H1 (cell line): ENCODE measurements at regions not wholly inside any gene's neighbourhood (a gene's known extent, or its start where the extent isn't known, plus 50 kb on each side); places are given as distances from the start of the nearest gene placed in this dataset.

Source experiments
- CTCF ChIA-PET: fragments of 300-600 bp; sonication (Branson Sonifier 250); formaldehyde crosslinking; loops from one replicate; lab custom pipeline; 2021; ENCODE audit not compliant: partially characterized antibody; lab: Charles Lee
- POLR2A ChIA-PET: fragments of 300-600 bp; sonication (Branson Sonifier 250); formaldehyde crosslinking; loops from one replicate; lab custom pipeline; 2021; ENCODE audit warnings: inconsistent platforms; ENCODE audit not compliant: partially characterized antibody; lab: Charles Lee
- DNase-seq, 2 experiments: peaks; one replicate each; pipeline versions ENCODE4 v3.0.0 to v3.0.0-alpha.2; 2010 to 2022; ENCODE audit warnings: low spot score in 2 of 2, low read depth in 1 of 2, mixed read lengths in 1 of 2
- FAIRE-seq: peaks from 2 replicates; lab custom pipeline; 2011; peaks lifted over from hg19 to GRCh38; lab: Jason Lieb, UNC
- H2AFZ ChIP-seq: 2 replicates; pipeline ENCODE4 v1.8.1; 2012; ENCODE audit warnings: low read length, inconsistent platforms
- H2AK5ac ChIP-seq: 2 replicates; pipeline ENCODE4 v1.6.1; 2013; ENCODE audit warnings: low read depth, low read length
- H2BK120ac ChIP-seq: replicated peaks from 2 replicates; pipeline ENCODE3; 2013; ENCODE audit warnings: low read depth, low read length, inconsistent platforms
- H2BK12ac ChIP-seq: 2 replicates; pipeline ENCODE4 v1.6.1; 2013; ENCODE audit warnings: low read depth, low read length
- H2BK15ac ChIP-seq: 2 replicates; pipeline ENCODE4 v1.6.1; 2013; ENCODE audit warnings: low read length
- H2BK20ac ChIP-seq: 2 replicates; pipeline ENCODE4 v1.6.1; 2013; ENCODE audit warnings: low read length
- H2BK5ac ChIP-seq: 2 replicates; pipeline ENCODE4 v1.6.1; 2013; ENCODE audit warnings: low read depth, low read length
- H3K14ac ChIP-seq: 2 replicates; pipeline ENCODE4 v1.6.1; 2013; ENCODE audit warnings: inconsistent platforms; ENCODE audit not compliant: insufficient read length
- H3K18ac ChIP-seq: 2 replicates; pipeline ENCODE4 v1.6.1; 2013; ENCODE audit warnings: low read length; ENCODE audit errors: extremely low read depth
- H3K23ac ChIP-seq: 2 replicates; pipeline ENCODE4 v1.6.1; 2013; ENCODE audit warnings: inconsistent platforms; ENCODE audit not compliant: insufficient read length
- H3K23me2 ChIP-seq: 2 replicates; pipeline ENCODE4 v1.6.1; 2013; ENCODE audit warnings: low read depth, low read length
- H3K27ac ChIP-seq: 2 replicates; pipeline ENCODE4 v1.6.1; 2011; ENCODE audit warnings: low read depth, low read length, inconsistent platforms
- H3K27me3 ChIP-seq, 4 experiments: replicated peaks in 1 of 4; 1 replicate in 1 of 4; 2 replicates in 3 of 4; pipeline versions ENCODE4 v1.6.1 to v1.8.1; 2011 to 2013; ENCODE audit warnings: low read length in 3 of 4, mild to moderate bottlenecking in 3 of 4, inconsistent platforms in 2 of 4, mixed read lengths in 2 of 4, moderate library complexity in 1 of 4; ENCODE audit not compliant: control insufficient read depth in 3 of 4, insufficient read depth in 3 of 4; ENCODE audit errors: extremely low read depth in 1 of 4
- H3K36me3 ChIP-seq, 4 experiments: 2 replicates each; pipeline versions ENCODE4 v1.6.1 to v1.8.1; 2011 to 2013; ENCODE audit warnings: mild to moderate bottlenecking in 4 of 4, low read length in 3 of 4, moderate library complexity in 2 of 4, control low read depth in 1 of 4, inconsistent platforms in 1 of 4; ENCODE audit not compliant: insufficient read depth in 4 of 4, control insufficient read depth in 2 of 4
- H3K4ac ChIP-seq: replicated peaks from 2 replicates; pipeline ENCODE3; 2013; ENCODE audit warnings: low read length, low read depth, mixed read lengths, inconsistent platforms; ENCODE audit not compliant: insufficient read length
- H3K4me1 ChIP-seq, 4 experiments: replicated peaks in 1 of 4; 1 replicate in 1 of 4; 2 replicates in 3 of 4; pipeline versions ENCODE4 v1.6.1 to v1.8.1; 2011 to 2013; ENCODE audit warnings: low read length in 3 of 4, inconsistent platforms in 2 of 4, mixed read lengths in 1 of 4; ENCODE audit not compliant: insufficient read depth in 4 of 4, control insufficient read depth in 3 of 4
- H3K4me2 ChIP-seq, 2 experiments: 2 replicates each; pipeline versions ENCODE4 v1.6.1 to v1.8.1; 2011 to 2013; ENCODE audit warnings: low read depth in 2 of 2, low read length in 2 of 2, control low read depth in 1 of 2, inconsistent platforms in 1 of 2, mild to moderate bottlenecking in 1 of 2; ENCODE audit not compliant: insufficient read depth in 1 of 2
- H3K4me3 ChIP-seq, 4 experiments: fragments of 200-600, 300-600 bp in 1 of 4; sonication (generic), shearing (Covaris generic), sonication (Bioruptor Twin) in 1 of 4; 2 replicates each; pipeline versions ENCODE4 v1.5.1 to v1.8.1; 2011 to 2016; ENCODE audit warnings: low read length in 4 of 4, low read depth in 3 of 4, control low read depth in 2 of 4, inconsistent platforms in 2 of 4, mild to moderate bottlenecking in 2 of 4, mixed read lengths in 1 of 4, moderate library complexity in 1 of 4; ENCODE audit not compliant: insufficient read depth in 2 of 4; ENCODE audit errors: extremely low read depth in 1 of 4
- H3K56ac ChIP-seq: replicated peaks from 2 replicates; pipeline ENCODE3; 2013; ENCODE audit warnings: low read depth, mild to moderate bottlenecking, mixed read lengths, low read length, inconsistent platforms; ENCODE audit not compliant: insufficient read length
- H3K79me1 ChIP-seq: 2 replicates; pipeline ENCODE4 v1.6.1; 2013; ENCODE audit warnings: low read depth, low read length, control low read depth
- H3K79me2 ChIP-seq, 2 experiments: 2 replicates each; pipeline versions ENCODE4 v1.6.1 to v1.8.1; 2012 to 2013; ENCODE audit warnings: low read length in 2 of 2, mild to moderate bottlenecking in 2 of 2, inconsistent platforms in 1 of 2; ENCODE audit not compliant: insufficient read depth in 2 of 2, control insufficient read depth in 1 of 2
- H3K9ac ChIP-seq, 4 experiments: replicated peaks in 1 of 4; 1 replicate in 1 of 4; 2 replicates in 3 of 4; pipeline versions ENCODE4 v1.6.1 to v1.8.1; 2011 to 2013; ENCODE audit warnings: low read depth in 3 of 4, low read length in 3 of 4, control low read depth in 2 of 4, mild to moderate bottlenecking in 2 of 4, moderate library complexity in 2 of 4, inconsistent platforms in 1 of 4; ENCODE audit errors: extremely low read depth in 1 of 4
- H3K9me3 ChIP-seq, 2 experiments: 2 replicates each; pipeline versions ENCODE4 v1.6.1 to v1.8.1; 2012 to 2013; ENCODE audit warnings: mild to moderate bottlenecking in 2 of 2, moderate library complexity in 2 of 2, control low read depth in 1 of 2, inconsistent platforms in 1 of 2, low read depth in 1 of 2, low read length in 1 of 2, mixed read lengths in 1 of 2; ENCODE audit not compliant: insufficient read depth in 2 of 2
- H4K20me1 ChIP-seq, 2 experiments: replicated peaks in 1 of 2; 2 replicates each; pipeline versions ENCODE3 to v1.8.1; 2011 to 2013; ENCODE audit warnings: inconsistent platforms in 2 of 2, low read length in 2 of 2, mild to moderate bottlenecking in 1 of 2; ENCODE audit not compliant: insufficient read depth in 2 of 2, control insufficient read depth in 1 of 2
- H4K5ac ChIP-seq: 2 replicates; pipeline ENCODE4 v1.6.1; 2013; ENCODE audit warnings: low read length, low read depth, mixed read lengths, inconsistent platforms; ENCODE audit not compliant: insufficient read length
- H4K8ac ChIP-seq: 2 replicates; pipeline ENCODE4 v1.8.0; 2013; ENCODE audit warnings: mild to moderate bottlenecking, moderate library complexity, low read length, inconsistent platforms; ENCODE audit not compliant: insufficient read depth; ENCODE audit errors: extremely low read depth
- H4K91ac ChIP-seq: replicated peaks from 2 replicates; pipeline ENCODE3; 2013; ENCODE audit warnings: low read length, mixed read lengths, inconsistent platforms; ENCODE audit not compliant: insufficient read length
- HDAC2 ChIP-seq, 2 experiments: fragments of 300-600 bp in 1 of 2; sonication (generic) in 1 of 2; IDR thresholded peaks; 2 replicates each; pipeline ENCODE4 v1.6.1; 2011 to 2012; ENCODE audit warnings: low read depth in 2 of 2, low read length in 2 of 2, mild to moderate bottlenecking in 2 of 2, moderate library complexity in 2 of 2, borderline replicate concordance in 1 of 2, inconsistent platforms in 1 of 2
- JUND ChIP-seq: IDR thresholded peaks from 2 replicates; pipeline ENCODE4 v1.6.1; 2011; ENCODE audit warnings: mild to moderate bottlenecking, improper control_type of control experiment, low read length
- MAFK ChIP-seq: IDR thresholded peaks from 2 replicates; pipeline ENCODE4 v1.6.1; 2012; ENCODE audit warnings: low read depth, mild to moderate bottlenecking, improper control_type of control experiment, low read length
- MAX ChIP-seq: IDR thresholded peaks from 2 replicates; pipeline ENCODE4 v1.6.1; 2012; ENCODE audit warnings: inconsistent platforms
- RFX5 ChIP-seq: IDR thresholded peaks from 2 replicates; pipeline ENCODE4 v1.6.1; 2011; ENCODE audit warnings: low read depth, low read length, improper control_type of control experiment, borderline replicate concordance
- SP2 ChIP-seq: IDR thresholded peaks from 2 replicates; pipeline ENCODE4 v1.6.1; 2012; ENCODE audit warnings: mild to moderate bottlenecking, low read length, inconsistent platforms
- SP4 ChIP-seq: IDR thresholded peaks from 2 replicates; pipeline ENCODE4 v1.6.1; 2012; ENCODE audit warnings: low read length, inconsistent platforms
- WGBS, 2 experiments: shearing (Covaris generic) in 1 of 2; methylation state at CpG; one replicate each; pipeline versions ENCODE4 v1.1.6 to v1.1.7; 2013 to 2015; ENCODE audit warnings: low lambda C conversion rate in 2 of 2, mixed read lengths in 2 of 2, inconsistent platforms in 1 of 2, low coverage in 1 of 2, missing lambda C conversion rate in 1 of 2; ENCODE audit not compliant: insufficient replicate concordance in 2 of 2, insufficient coverage in 1 of 2, insufficient read length in 1 of 2; ENCODE audit errors: extremely low coverage in 1 of 2, missing lambda C conversion rate in 1 of 2; 5-methylcytosine and 5-hydroxymethylcytosine counted together

GRCh38 chr1:29670752-29671151, 434.4 kb downstream of the PTPRU start:
- no peak overlapping the region for H2BK120ac ChIP-seq
- H3K79me2 ChIP-seq, result no peaks in the 10 kb centered on the region
- H3K9ac ChIP-seq, result no peak overlapping the region
- H4K8ac ChIP-seq, result peak overlapping the region; percentile 18; the same call in 1 of the 2 replicates
- no peak overlapping the region for H4K5ac ChIP-seq
- H2BK12ac ChIP-seq, result no peak overlapping the region
- no peak overlapping the region for H3K18ac ChIP-seq
- H3K27ac ChIP-seq, result no peak overlapping the region
- no peak for FAIRE-seq
- H3K56ac ChIP-seq, result no peak overlapping the region
- H3K4me2 ChIP-seq, result no peak overlapping the region
- no peak overlapping the region for H3K4me3 ChIP-seq
- no peak overlapping the region for H2AFZ ChIP-seq
- no peaks in the 10 kb centered on the region for H3K79me1 ChIP-seq
- H2BK5ac ChIP-seq, result no peak overlapping the region
- no peak overlapping the region for H2BK20ac ChIP-seq
- H3K4ac ChIP-seq, result no peak overlapping the region
- H3K23me2 ChIP-seq, result no peaks in the 10 kb centered on the region
- POLR2A ChIA-PET, result no interaction called here
- H3K36me3 ChIP-seq, result no peaks in the 10 kb centered on the region
- no peaks in the 10 kb centered on the region for H3K27me3 ChIP-seq
- H3K4me1 ChIP-seq, result no peaks in the 10 kb centered on the region
- H4K20me1 ChIP-seq, result no peaks in the 10 kb centered on the region
- TF ChIP-seq RFX5 (no peak), JUND (no peak), SP4 (no peak), MAFK (no peak), SP2 (no peak), MAX (no peak), HDAC2 (IDR thresholded peaks at IDR 0.05; ENCODE audit: borderline replicate concordance in 1 of 2, low read depth in 2 of 2, low read length in 2 of 2) (no peak)
- TF ChIP-seq, all 59 proteins: peak for 0
- H3K23ac ChIP-seq, result no peak overlapping the region
- H3K9me3 ChIP-seq, result no peaks in the 10 kb centered on the region
- no peak for DNase-seq
- no peak overlapping the region for H2AK5ac ChIP-seq
- no peak overlapping the region for H2BK15ac ChIP-seq
- CTCF ChIA-PET, result interaction anchor here (0.6 to 3.9 kb wide), 3 partner anchors 15 to 330 kb away, joined by 4 to 22 read pairs (median 4); no protein-coding TSS in a partner anchor
- H4K91ac ChIP-seq, result peak overlapping the region; percentile 30
- WGBS, 2 experiments, result 84% methylated on average over 5 of the region's 7 CpGs; no CpG with 5 or more reads in 1 of the 2 experiments
- H3K14ac ChIP-seq, result no peak overlapping the region
